Naive B cell (primary cell): ENCODE measurements at regions not wholly inside any gene's neighbourhood (a gene's known extent, or its start where the extent isn't known, plus 50 kb on each side); places are given as distances from the start of the nearest gene placed in this dataset.
"Not testable (repeated sequence)": the region's sequence is repeated elsewhere in the genome, so short reads cannot be mapped to it uniquely, and the experiment has no call there.

Source experiments
- ATAC-seq, 2 donors: fragments of 150-1000 bp; cut with Tn5 transposase; 2 replicates each; pipeline ENCODE4 v1.10.0; 2021; ENCODE audit warnings: low read depth in 2 of 2, mild to moderate bottlenecking in 2 of 2, moderate library complexity in 2 of 2
- DNase-seq: peaks from one replicate; pipeline ENCODE4 v3.0.0; 2022
- H3K27ac Mint-ChIP-seq, 6 donors: one replicate each; pipeline ENCODE4 v1.8.0; 2020 to 2022; ENCODE audit warnings: mild to moderate bottlenecking in 6 of 6, mixed read lengths in 6 of 6, moderate library complexity in 5 of 6, inconsistent platforms in 2 of 6
- H3K27me3 Mint-ChIP-seq, 3 donors: one replicate each; pipeline ENCODE4 v1.8.0; 2021 to 2022; ENCODE audit warnings: mixed read lengths in 3 of 3, mild to moderate bottlenecking in 1 of 3
- H3K36me3 Mint-ChIP-seq, 2 donors: one replicate each; pipeline ENCODE4 v1.8.0; 2020 to 2022; ENCODE audit warnings: mixed read lengths in 2 of 2, inconsistent platforms in 1 of 2, mild to moderate bottlenecking in 1 of 2
- H3K4me1 Mint-ChIP-seq, 3 donors: one replicate each; pipeline ENCODE4 v1.8.0; 2020 to 2022; ENCODE audit warnings: mixed read lengths in 3 of 3, inconsistent platforms in 1 of 3, mild to moderate bottlenecking in 1 of 3, moderate library complexity in 1 of 3
- H3K4me3 Mint-ChIP-seq, 8 donors: one replicate each; pipeline ENCODE4 v1.8.0; 2020 to 2022; ENCODE audit warnings: mild to moderate bottlenecking in 8 of 8, mixed read lengths in 8 of 8, moderate library complexity in 8 of 8, inconsistent platforms in 2 of 8
- H3K9me3 Mint-ChIP-seq, 7 donors: one replicate each; pipeline ENCODE4 v1.8.0; 2020 to 2022; ENCODE audit warnings: mixed read lengths in 7 of 7, mild to moderate bottlenecking in 5 of 7, inconsistent platforms in 2 of 7, moderate library complexity in 1 of 7

DNA sequence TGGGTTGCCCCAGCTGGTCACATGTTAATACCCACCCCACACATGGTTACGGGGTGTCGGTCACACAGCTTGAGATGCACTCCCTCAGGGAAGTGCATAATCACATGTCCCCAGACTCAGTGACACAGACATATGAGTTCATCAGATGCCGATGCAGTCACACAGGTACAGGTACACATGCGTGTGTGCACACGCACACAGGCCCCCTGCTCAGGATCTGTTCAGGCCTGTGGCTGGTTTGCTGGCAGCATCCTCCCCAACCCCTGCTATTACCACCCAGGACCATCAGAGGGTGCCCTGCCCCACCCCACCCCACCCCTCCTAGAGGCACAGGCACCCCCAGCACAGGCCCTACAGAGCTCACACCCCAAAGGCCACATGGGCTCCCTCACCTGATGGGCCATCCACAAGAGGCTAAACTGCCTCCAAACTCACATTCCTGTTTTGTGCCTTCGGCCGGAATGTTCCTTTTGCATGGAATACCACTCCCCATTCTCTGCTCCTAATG, 120.6 kb upstream of the ZSCAN2 start:
- not testable (repeated sequence) for ATAC-seq, H3K36me3 Mint-ChIP-seq

DNA sequence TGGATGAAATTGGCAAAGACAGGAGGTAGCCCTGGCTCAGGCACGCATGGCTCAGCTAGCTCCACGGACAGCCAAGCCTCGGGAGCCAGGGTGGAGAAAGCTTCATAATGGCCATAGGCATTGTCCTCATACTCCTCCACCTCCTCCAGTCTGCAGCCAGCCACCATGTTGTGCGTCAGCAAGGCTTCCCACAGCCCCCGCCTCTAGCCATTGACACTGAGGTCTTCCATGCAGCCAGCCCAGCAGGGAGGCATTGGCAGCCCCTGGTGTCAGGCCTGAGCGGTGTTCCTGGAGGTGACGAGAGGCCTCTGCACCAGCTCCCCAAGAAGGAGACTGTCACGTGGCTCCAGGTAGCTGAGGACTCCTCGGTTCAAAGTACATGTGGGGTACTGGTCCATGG, 117.0 kb upstream of the ZSCAN2 start:
- ATAC-seq, H3K4me1 Mint-ChIP-seq, H3K36me3 Mint-ChIP-seq, DNase-seq, H3K27ac Mint-ChIP-seq, H3K4me3 Mint-ChIP-seq, H3K9me3 Mint-ChIP-seq, H3K27me3 Mint-ChIP-seq: not testable (repeated sequence)

More for the DNA sequence above, 120.6 kb upstream of the ZSCAN2 start:
- H3K4me1 Mint-ChIP-seq, H3K27ac Mint-ChIP-seq, H3K27me3 Mint-ChIP-seq, H3K4me3 Mint-ChIP-seq, H3K9me3 Mint-ChIP-seq, DNase-seq: not testable (repeated sequence)

DNA sequence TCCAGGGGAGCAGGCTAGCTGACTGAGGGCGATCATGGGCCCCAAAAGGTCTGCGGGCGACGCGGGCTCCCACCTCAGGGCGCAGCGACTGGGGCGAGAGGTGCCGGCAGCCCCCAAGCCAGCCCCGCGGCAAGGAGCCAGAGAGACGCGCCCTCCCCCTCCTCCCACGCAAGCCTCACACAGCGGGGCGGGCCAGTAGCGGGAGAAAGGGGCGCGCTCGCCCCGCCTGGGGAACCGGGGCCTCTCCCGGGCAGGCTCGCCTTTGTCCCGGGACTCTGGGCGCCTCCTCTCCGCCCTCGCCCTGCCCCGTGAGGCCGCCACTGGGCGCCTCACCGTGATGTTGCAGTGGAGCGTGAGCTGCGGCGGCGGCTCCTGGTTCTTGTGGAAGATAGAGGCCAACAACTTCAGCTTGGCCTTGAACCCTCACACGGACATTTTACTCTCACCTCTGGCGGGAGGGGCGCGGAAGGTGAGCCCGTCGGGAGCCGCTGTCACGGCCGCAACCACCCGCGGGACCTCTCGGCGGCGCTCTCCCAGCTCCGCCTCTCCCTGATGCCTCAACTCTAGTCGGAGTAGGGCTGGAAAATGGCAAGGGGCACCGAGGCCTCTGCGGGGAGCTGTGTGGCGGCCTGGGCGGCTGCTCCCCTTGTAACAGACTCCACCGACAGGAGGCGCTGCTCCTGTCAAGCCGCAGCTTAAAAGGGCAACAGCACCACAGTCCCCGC, 100.5 kb upstream of the ZSCAN2 start:
- not testable (repeated sequence) for H3K36me3 Mint-ChIP-seq, H3K27me3 Mint-ChIP-seq, H3K4me1 Mint-ChIP-seq, H3K27ac Mint-ChIP-seq, ATAC-seq, DNase-seq, H3K9me3 Mint-ChIP-seq
- H3K4me3 Mint-ChIP-seq: peak overlapping the region in 1 of 8 donors; percentile 27

DNA sequence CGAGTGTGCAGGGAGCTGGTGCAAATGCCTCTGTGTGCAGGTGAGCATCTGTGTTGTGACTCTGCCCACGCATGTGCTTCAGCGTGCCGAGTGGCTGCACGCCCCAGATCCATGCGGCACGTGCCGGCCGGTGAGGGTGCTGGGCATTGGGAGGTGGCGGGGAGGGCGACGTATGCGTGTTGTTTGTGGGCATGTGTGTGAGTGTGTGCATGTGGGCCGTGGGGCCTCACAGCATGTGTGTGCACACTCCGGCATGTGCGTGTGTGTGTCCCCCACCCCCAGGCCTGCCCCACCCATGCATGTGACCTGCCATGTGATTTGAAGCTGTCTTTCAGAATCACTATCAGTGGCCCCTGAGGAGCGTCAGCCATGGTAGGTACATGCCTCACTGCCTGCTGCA, 97.7 kb upstream of the ZSCAN2 start:
- not testable (repeated sequence) for H3K4me3 Mint-ChIP-seq, H3K36me3 Mint-ChIP-seq, H3K9me3 Mint-ChIP-seq, H3K27me3 Mint-ChIP-seq, DNase-seq, H3K27ac Mint-ChIP-seq, ATAC-seq, H3K4me1 Mint-ChIP-seq

DNA sequence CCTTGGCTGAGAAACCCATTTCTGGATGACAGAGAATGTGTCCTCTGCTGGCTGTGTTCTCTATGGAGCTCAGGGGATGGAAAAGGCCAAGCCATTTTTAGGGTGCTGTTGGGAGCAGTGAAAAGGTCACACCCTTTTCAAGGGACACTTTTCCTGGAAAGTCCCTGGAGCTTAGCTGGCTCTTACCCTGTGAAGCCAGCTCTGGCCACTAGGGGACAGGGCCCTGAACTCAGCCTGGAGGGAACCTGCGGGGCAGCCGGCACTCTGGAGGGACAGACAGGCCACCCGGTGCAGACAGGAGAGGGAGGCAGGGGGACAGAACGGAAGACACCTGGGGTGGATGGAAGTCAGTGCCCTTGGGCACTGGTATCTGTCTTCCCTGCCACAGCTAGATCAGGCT, 95.3 kb upstream of the ZSCAN2 start:
- H3K4me1 Mint-ChIP-seq, H3K36me3 Mint-ChIP-seq, H3K9me3 Mint-ChIP-seq, H3K27me3 Mint-ChIP-seq, DNase-seq, H3K4me3 Mint-ChIP-seq, ATAC-seq, H3K27ac Mint-ChIP-seq: not testable (repeated sequence)

DNA sequence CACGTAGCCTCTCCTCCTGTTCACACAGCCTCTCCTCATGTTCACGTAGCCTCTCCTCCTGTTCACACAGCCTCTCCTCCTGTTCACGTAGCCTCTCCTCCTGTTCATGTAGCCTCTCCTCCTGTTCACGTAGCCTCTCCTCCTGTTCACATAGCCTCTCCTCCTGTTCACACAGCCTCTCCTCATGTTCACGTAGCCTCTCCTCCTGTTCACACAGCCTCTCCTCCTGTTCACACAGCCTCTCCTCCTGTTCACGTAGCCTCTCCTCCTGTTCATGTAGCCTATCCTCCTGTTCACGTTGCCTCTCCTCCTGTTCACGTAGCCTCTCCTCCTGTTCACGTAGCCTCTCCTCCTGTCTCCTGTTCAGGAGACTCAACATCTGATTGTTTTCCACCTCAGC, 88.5 kb upstream of the ZSCAN2 start:
- not testable (repeated sequence) for H3K27me3 Mint-ChIP-seq, H3K4me1 Mint-ChIP-seq, H3K9me3 Mint-ChIP-seq, ATAC-seq, H3K27ac Mint-ChIP-seq, H3K4me3 Mint-ChIP-seq, DNase-seq, H3K36me3 Mint-ChIP-seq

DNA sequence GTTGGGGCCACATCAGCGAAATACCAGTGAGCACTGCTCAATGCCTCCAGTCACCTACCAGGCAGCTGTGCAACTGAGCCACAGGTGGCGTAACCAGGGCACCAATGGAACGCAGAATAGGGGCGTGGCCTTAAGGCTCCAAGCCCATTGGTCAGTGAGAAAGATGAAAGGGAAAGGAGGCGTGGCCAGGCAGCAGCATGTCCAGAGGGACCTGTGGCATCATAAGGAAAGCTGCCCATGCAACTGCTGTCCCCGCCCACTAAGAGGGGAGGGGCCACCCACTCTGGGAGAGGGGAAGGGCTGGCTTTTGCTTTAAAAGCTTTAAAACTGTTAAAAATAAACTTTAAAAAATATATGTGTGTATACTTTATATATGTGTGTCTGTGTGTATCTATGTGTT, 84.0 kb upstream of the ZSCAN2 start:
- not testable (repeated sequence) for ATAC-seq, H3K27me3 Mint-ChIP-seq, H3K9me3 Mint-ChIP-seq, DNase-seq, H3K4me1 Mint-ChIP-seq, H3K27ac Mint-ChIP-seq, H3K36me3 Mint-ChIP-seq, H3K4me3 Mint-ChIP-seq

DNA sequence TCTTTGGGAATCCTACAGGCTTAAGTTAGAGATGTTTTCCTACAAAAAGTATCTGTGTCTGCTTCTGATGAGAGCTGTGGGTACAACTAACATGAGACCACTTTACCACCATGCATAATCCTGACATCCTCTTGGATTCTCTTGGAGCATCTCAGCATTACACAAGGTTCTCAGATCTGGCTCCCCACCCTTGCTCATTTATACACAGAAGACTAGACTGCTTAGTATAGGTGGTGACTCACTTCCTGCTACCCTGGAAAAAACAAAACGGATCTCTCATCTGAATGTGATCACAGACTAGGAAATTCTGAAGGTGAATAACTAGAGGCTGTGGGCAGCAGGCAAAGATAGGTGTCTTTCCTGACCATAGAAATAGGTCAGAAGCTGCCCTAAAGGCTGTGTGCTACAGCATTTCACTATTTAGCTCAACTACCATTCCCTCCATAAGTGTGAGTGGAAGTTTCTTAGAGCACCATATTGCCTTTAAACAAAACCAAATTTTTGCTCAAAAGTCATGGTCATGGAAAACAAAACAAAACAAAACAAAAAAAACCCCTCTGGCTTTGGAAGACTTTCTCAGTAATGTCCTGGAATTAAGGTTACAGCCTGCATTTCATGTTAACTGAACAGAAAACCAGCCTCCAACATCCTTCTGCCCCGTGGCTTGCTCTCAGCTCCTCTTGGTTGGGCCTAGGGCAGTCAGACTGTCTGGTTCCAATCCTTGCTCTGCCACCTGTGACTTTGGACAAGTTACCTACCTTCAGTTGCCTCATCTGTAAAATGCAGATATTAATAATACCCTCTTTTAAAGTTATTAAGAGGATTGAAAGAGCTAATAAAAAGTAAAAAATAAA, 75.1 kb upstream of the ZSCAN2 start:
- not testable (repeated sequence) for H3K9me3 Mint-ChIP-seq, H3K4me1 Mint-ChIP-seq, H3K27ac Mint-ChIP-seq, DNase-seq, H3K36me3 Mint-ChIP-seq, ATAC-seq, H3K27me3 Mint-ChIP-seq, H3K4me3 Mint-ChIP-seq

DNA sequence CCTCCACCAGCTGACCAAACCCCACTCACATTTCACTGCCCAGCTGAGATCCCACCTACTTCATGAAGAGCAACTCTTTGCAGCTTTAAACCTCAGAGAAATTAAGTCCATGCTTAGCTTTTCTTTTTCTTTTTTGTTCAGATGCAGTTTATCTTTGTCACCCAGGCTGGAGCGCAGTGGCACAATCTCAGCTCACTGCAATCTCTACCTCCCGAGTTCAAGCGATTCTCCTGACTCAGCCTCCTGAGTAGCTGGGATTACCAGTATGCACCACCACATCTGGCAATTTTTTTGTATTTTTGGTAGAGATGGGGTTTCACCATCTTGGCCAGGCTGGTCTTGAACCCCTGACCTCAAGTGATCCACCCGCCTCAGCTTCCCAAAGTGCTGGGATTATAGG, 70.1 kb upstream of the ZSCAN2 start:
- not testable (repeated sequence) for ATAC-seq, DNase-seq, H3K4me3 Mint-ChIP-seq, H3K27me3 Mint-ChIP-seq, H3K36me3 Mint-ChIP-seq, H3K9me3 Mint-ChIP-seq, H3K4me1 Mint-ChIP-seq, H3K27ac Mint-ChIP-seq

DNA sequence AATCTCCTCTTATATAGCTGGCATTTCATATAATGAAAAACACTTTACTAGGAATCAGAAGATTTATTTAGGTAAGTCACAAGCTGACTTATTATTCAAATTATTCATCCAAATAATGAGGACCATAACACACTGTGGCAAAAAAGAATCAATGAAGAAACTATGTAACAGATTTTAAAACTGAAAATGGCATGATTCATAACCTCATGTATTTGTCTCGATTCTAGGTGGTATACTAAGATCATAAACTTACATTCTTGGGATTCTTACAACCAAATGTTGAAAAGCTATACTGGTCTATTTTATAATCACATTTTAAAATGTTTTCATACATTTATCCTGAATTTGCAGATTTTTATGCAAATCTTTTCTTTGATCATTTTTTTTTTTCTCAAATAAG, 69.6 kb upstream of the ZSCAN2 start:
- not testable (repeated sequence) for H3K27me3 Mint-ChIP-seq

DNA sequence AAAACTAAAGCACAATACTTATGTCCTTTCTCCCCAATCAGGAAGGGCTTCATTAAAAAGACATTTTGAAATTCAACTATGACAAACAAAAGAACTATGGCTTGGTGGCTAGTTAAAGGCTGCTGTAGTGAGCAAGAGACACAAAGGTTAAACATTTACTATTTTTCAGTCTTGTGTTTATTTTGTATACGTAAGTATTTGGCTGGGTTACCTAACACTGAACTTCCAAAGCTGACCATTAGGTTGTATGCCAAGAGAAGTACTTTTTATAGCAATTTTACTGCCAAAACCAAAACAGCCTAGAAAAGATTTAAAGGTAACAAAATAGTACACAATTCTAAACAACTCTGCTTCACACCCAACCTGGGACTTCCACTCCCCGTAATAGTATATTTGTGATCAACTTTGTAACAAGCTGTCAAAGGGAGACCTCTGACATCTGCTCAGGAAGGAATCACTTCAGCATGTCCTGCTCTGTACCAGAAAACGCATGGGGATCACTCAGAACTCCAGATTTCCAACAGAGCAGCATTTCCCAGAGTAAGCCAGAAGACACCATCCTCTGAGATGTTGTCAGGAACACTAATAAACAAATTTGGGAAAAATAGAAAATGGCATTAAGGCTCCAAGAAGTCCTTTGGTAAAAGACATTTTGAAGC, 69.0 kb upstream of the ZSCAN2 start:
- not testable (repeated sequence) for H3K9me3 Mint-ChIP-seq, H3K27ac Mint-ChIP-seq, DNase-seq, H3K4me1 Mint-ChIP-seq, ATAC-seq, H3K4me3 Mint-ChIP-seq, H3K27me3 Mint-ChIP-seq, H3K36me3 Mint-ChIP-seq

More for the DNA sequence above, 69.6 kb upstream of the ZSCAN2 start:
- not testable (repeated sequence) for H3K36me3 Mint-ChIP-seq, DNase-seq, H3K27ac Mint-ChIP-seq, ATAC-seq, H3K9me3 Mint-ChIP-seq, H3K4me3 Mint-ChIP-seq, H3K4me1 Mint-ChIP-seq

DNA sequence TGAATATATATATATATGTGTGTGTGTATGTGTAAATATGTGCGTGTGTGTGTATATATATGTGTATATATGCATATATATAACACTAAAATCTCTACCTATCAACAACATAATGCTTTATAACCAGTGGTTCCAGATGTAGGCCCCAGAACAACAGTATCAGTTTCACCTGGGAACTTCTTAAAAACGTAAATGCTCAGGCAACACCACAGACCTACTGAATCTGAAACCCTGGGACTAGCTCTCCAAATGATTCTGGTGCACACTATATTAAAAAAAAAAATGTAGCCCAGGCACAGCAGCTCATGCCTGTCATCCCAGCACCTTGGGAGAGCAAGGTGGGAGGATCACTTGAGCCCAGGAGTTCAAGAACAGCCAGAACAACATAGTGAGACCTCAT, 67.1 kb upstream of the ZSCAN2 start:
- H3K27ac Mint-ChIP-seq, H3K36me3 Mint-ChIP-seq, H3K4me3 Mint-ChIP-seq, H3K27me3 Mint-ChIP-seq, H3K9me3 Mint-ChIP-seq, DNase-seq, H3K4me1 Mint-ChIP-seq, ATAC-seq: not testable (repeated sequence)

DNA sequence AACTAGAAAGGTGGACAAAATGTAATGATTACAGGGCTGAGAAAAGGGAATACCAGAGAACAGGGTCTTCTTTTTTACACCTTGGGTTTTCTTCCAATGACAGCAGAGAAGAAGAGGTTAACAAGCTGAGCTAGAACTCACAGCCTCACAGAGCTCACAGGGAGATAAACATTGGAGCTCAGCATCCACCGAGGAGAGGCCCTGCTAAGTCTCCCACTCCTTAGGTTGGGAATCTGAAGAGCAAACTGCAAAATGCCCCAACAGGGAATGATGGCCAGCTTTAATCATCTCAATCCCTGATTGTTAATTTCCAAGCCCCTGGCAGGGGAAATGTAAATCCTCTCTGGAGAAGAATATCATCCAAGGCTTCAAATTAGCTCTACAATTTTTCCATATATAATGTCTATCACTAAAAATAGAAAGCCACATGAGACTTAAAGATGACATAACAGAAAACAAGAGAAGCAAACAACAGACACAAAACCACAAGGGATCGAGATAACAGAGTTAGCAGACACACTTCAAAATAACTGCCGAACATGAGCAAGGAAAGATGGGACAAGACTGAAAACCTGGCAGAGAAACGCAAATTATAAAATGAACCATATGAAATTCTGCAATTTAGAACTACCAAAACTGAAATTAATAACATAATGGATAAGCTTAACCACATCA, 66.1 kb upstream of the ZSCAN2 start:
- H3K4me1 Mint-ChIP-seq, H3K36me3 Mint-ChIP-seq, DNase-seq, ATAC-seq, H3K4me3 Mint-ChIP-seq, H3K9me3 Mint-ChIP-seq, H3K27ac Mint-ChIP-seq, H3K27me3 Mint-ChIP-seq: not testable (repeated sequence)
